ENCODE measurements at regions not wholly inside any gene's neighbourhood (a gene's known extent, or its start where the extent isn't known, plus 50 kb on each side); places are given as distances from the start of the nearest gene placed in this dataset.

- Histone ChIP-seq H3K4me2 (no peak overlapping the region), H4K20me1 (ENCODE audit: insufficient read depth) (no peaks in the 10 kb centered on the region), H3K79me2 (ENCODE audit: insufficient read depth, low read depth) (no peaks in the 10 kb centered on the region), H2AFZ (ENCODE audit: low read depth) (no peak overlapping the region), H3K4me1 (ENCODE audit: low read depth, poor library complexity, severe bottlenecking) (no peaks in the 10 kb centered on the region), H3K36me3 (ENCODE audit: insufficient read depth) (no peaks in the 10 kb centered on the region), H3K9ac (no peak overlapping the region), H3K4me3 (IDR thresholded peaks at IDR 0.05; ENCODE audit: insufficient read depth, low read depth, low read length) (no peak overlapping the region), H3K27me3 (ENCODE audit: insufficient read depth, low read depth) (no peaks in the 10 kb centered on the region), H3K27ac (no peak overlapping the region)
- TF ChIP-seq CTCF (conservative IDR thresholded peaks at IDR 0.05; ENCODE audit: low read depth, low read length), result no peak
Observed at GRCh38 chr2:41040782-41041520, 589.1 kb upstream of the SLC8A1 start.

- H4K20me1 ChIP-seq (ENCODE audit: insufficient read depth), result no peaks in the 10 kb centered on the region
- H3K4me3 ChIP-seq (IDR thresholded peaks at IDR 0.05; ENCODE audit: insufficient read depth, low read depth, low read length), result no peak overlapping the region
- no peaks in the 10 kb centered on the region for H3K36me3 ChIP-seq (ENCODE audit: insufficient read depth)
- H3K4me1 ChIP-seq (ENCODE audit: low read depth, poor library complexity, severe bottlenecking), result no peaks in the 10 kb centered on the region
- no peak overlapping the region for H3K4me2 ChIP-seq
- H3K9ac ChIP-seq, result no peak overlapping the region
- H2AFZ ChIP-seq (ENCODE audit: low read depth), result no peak overlapping the region
- H3K27me3 ChIP-seq (ENCODE audit: insufficient read depth, low read depth), result no peaks in the 10 kb centered on the region
- TF ChIP-seq CTCF (conservative IDR thresholded peaks at IDR 0.05; ENCODE audit: low read depth, low read length), result no peak
- no peak overlapping the region for H3K27ac ChIP-seq
- H3K79me2 ChIP-seq (ENCODE audit: insufficient read depth, low read depth), result no peaks in the 10 kb centered on the region
Observed at GRCh38 chr2:41042343-41042742, 590.5 kb upstream of the SLC8A1 start.

GRCh38 chr2:41061356-41061755 lies 609.5 kb upstream of the SLC8A1 start:
- no peak overlapping the region for H3K9ac ChIP-seq
- no peaks in the 10 kb centered on the region for H4K20me1 ChIP-seq (ENCODE audit: insufficient read depth)
- TF ChIP-seq CTCF (conservative IDR thresholded peaks at IDR 0.05; ENCODE audit: low read depth, low read length), result no peak
- no peak overlapping the region for H3K4me3 ChIP-seq (IDR thresholded peaks at IDR 0.05; ENCODE audit: insufficient read depth, low read depth, low read length)
- no peak overlapping the region for H3K27ac ChIP-seq
- H3K36me3 ChIP-seq (ENCODE audit: insufficient read depth), result no peaks in the 10 kb centered on the region
- no peak overlapping the region for H3K4me2 ChIP-seq
- H2AFZ ChIP-seq (ENCODE audit: low read depth), result no peak overlapping the region
- no peaks in the 10 kb centered on the region for H3K79me2 ChIP-seq (ENCODE audit: insufficient read depth, low read depth)
- H3K4me1 ChIP-seq (ENCODE audit: low read depth, poor library complexity, severe bottlenecking), result no peaks in the 10 kb centered on the region
- H3K27me3 ChIP-seq (ENCODE audit: insufficient read depth, low read depth), result no peaks in the 10 kb centered on the region

GRCh38 chr2:41062336-41062735 lies 610.4 kb upstream of the SLC8A1 start:
- H3K9ac ChIP-seq, result no peak overlapping the region
- TF ChIP-seq CTCF (conservative IDR thresholded peaks at IDR 0.05; ENCODE audit: low read depth, low read length), result no peak
- no peak overlapping the region for H3K4me2 ChIP-seq
- no peaks in the 10 kb centered on the region for H3K4me1 ChIP-seq (ENCODE audit: low read depth, poor library complexity, severe bottlenecking)
- H4K20me1 ChIP-seq (ENCODE audit: insufficient read depth), result no peaks in the 10 kb centered on the region
- no peaks in the 10 kb centered on the region for H3K36me3 ChIP-seq (ENCODE audit: insufficient read depth)
- no peaks in the 10 kb centered on the region for H3K79me2 ChIP-seq (ENCODE audit: insufficient read depth, low read depth)
- H3K27me3 ChIP-seq (ENCODE audit: insufficient read depth, low read depth), result no peaks in the 10 kb centered on the region
- H3K4me3 ChIP-seq (IDR thresholded peaks at IDR 0.05; ENCODE audit: insufficient read depth, low read depth, low read length), result no peak overlapping the region
- no peak overlapping the region for H3K27ac ChIP-seq
- no peak overlapping the region for H2AFZ ChIP-seq (ENCODE audit: low read depth)
